GM23248 (cell line): ENCODE measurements at regions not wholly inside any gene's neighbourhood (a gene's known extent, or its start where the extent isn't known, plus 50 kb on each side); places are given as distances from the start of the nearest gene placed in this dataset.

Experiments
- EZH2 ChIP-seq: fragments of 200-600 bp; sonication (generic); IDR thresholded peaks from 2 replicates; pipeline ENCODE4 v1.6.1; 2018; ENCODE audit warnings: antibody characterized with exemption, mild to moderate bottlenecking; ENCODE audit not compliant: insufficient read depth, poor library complexity, severe bottlenecking
- EZH2phosphoT487 ChIP-seq: fragments of 200-600 bp; sonication (generic); IDR thresholded peaks from 2 replicates; pipeline ENCODE4 v1.6.1; 2018; ENCODE audit warnings: antibody characterized with exemption, moderate library complexity, mild to moderate bottlenecking, low read depth; ENCODE audit not compliant: insufficient read depth

DNA sequence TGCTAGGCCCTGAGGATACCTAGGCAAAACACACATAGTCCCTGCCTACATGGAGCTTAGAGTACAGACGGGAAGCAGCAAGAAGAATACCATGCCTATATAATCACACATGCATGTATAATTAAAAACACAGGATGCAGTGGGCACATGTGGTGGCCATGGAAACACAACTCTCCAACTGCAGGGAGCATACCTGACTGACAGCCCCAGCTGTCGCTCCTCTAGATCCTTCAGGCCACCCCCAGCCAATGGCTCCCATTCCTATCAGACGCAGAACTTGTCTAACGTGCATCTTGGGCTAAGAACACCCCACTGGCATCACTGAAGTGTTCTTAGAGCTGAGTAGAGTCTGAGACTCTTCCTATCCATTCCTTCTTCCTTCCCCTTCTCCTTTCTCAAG is 125.5 kb upstream of the FRMD4B start:
- no peak for TF ChIP-seq EZH2
- no peak for TF ChIP-seq EZH2phosphoT487
